Upper lobe of left lung (tissue), 4 donors: ENCODE measurements at regions not wholly inside any gene's neighbourhood (a gene's known extent, or its start where the extent isn't known, plus 50 kb on each side); places are given as distances from the start of the nearest gene placed in this dataset.

Experiments used
- POLR2A ChIP-seq, 4 donors: fragments of 450-650 bp; IDR thresholded peaks; one replicate each; pipeline ENCODE4 v1.5.1; 2016 to 2017; ENCODE audit warnings: antibody characterized with exemption in 4 of 4, mild to moderate bottlenecking in 2 of 4
- TF ChIP-seq, protein P1 (sequence below), 6 experiments: fragments of 450-650 bp in 4 of 6; fragments of 200-600 bp in 2 of 6; sonication (generic) in 2 of 6; IDR thresholded peaks; one replicate each; pipeline ENCODE4 v1.5.1; 2016 to 2019; ENCODE audit warnings: antibody characterized with exemption in 6 of 6

DNA sequence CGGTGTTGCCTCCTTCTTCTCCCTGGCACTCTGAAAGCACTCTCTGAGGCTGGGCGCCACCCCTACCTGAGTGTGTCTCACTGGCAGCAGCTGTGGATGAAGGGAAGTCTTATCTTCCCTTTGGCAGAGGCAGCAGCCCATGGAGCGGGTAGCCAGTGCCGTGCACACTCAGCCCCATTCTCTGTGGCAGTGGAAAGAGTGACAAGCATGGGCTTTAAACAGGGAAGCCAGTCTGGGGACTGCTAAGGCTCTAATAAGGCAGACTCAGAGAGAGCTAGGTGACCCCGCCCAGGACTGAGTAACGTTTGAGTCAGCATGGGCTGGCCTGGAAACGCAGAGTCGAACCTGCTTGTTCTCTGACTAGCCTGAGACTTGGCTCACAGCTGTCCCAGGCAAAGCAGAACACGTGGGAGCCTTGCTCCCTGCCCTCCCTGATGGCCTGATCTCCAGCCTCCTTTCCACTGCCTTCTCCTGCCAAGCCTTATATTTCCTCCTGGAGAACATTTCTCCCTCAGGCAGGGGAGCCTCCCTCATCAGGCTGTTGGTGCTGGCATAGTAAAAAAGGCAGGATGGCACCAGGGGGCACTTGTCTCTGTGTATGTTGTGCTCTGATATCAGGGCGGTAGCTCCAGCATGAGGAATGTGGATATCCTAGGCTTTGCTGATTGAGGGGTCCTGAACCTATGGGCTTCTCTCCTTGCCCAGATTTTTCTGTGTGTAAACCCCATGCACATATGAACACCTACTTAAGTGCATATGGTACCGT is 93.9 kb upstream of the LGALSL start:
- TF ChIP-seq, protein P1, sequence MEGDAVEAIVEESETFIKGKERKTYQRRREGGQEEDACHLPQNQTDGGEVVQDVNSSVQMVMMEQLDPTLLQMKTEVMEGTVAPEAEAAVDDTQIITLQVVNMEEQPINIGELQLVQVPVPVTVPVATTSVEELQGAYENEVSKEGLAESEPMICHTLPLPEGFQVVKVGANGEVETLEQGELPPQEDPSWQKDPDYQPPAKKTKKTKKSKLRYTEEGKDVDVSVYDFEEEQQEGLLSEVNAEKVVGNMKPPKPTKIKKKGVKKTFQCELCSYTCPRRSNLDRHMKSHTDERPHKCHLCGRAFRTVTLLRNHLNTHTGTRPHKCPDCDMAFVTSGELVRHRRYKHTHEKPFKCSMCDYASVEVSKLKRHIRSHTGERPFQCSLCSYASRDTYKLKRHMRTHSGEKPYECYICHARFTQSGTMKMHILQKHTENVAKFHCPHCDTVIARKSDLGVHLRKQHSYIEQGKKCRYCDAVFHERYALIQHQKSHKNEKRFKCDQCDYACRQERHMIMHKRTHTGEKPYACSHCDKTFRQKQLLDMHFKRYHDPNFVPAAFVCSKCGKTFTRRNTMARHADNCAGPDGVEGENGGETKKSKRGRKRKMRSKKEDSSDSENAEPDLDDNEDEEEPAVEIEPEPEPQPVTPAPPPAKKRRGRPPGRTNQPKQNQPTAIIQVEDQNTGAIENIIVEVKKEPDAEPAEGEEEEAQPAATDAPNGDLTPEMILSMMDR (IDR thresholded peaks at IDR 0.05) = no peak
- no peak for TF ChIP-seq POLR2A (IDR thresholded peaks at IDR 0.05)
